ENCODE measurements at regions not wholly inside any gene's neighbourhood (a gene's known extent, or its start where the extent isn't known, plus 50 kb on each side); places are given as distances from the start of the nearest gene placed in this dataset.

DNA sequence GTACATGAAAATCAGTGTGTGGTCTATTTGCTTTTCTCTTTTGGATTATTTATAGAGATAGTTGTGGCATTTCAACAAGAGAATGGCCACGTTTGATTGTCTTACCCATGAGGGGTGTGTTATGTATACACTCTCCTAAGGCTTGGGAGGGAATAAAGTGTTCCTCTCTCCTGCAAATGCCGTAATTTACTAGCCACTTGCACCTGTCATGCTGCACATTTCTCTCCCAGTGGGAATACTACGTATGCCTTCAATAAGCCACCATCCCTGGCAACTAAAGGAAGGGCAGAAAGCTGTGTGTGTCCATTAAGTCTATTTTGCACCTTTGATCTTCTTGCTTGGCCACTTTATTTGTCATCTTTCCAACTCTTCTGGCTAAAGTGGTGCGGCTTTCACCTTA lies 541.2 kb downstream of the QKI start:
- DNase-seq (ENCODE audit: extremely low spot score): no peak
- ChIA-PET CTCF (interaction anchor here (1.0 to 1.4 kb wide), 4 partner anchors 9 to 116 kb away, joined by 3 to 7 read pairs (median 4); no protein-coding TSS in a partner anchor), POLR2A (no interaction called here)
- TF ChIP-seq L3MBTL2 (conservative IDR thresholded peaks at IDR 0.05): no peak
- no peak for TF ChIP-seq SUZ12 (IDR thresholded peaks at IDR 0.05)
- TF ChIP-seq BHLHE40 (IDR thresholded peaks at IDR 0.05; ENCODE audit: borderline replicate concordance): no peak
- TF ChIP-seq, protein P1, sequence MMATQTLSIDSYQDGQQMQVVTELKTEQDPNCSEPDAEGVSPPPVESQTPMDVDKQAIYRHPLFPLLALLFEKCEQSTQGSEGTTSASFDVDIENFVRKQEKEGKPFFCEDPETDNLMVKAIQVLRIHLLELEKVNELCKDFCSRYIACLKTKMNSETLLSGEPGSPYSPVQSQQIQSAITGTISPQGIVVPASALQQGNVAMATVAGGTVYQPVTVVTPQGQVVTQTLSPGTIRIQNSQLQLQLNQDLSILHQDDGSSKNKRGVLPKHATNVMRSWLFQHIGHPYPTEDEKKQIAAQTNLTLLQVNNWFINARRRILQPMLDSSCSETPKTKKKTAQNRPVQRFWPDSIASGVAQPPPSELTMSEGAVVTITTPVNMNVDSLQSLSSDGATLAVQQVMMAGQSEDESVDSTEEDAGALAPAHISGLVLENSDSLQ (IDR thresholded peaks at IDR 0.05): peak; percentile 64
- TF ChIP-seq FOXA1 (IDR thresholded peaks at IDR 0.05): no peak
- no peak for TF ChIP-seq HDGF (IDR thresholded peaks at IDR 0.05; ENCODE audit: borderline replicate concordance)
- no peak for TF ChIP-seq FOXM1 (IDR thresholded peaks at IDR 0.05; ENCODE audit: borderline replicate concordance)

GRCh38 chr6:163955096-163955495 lies 540.6 kb downstream of the QKI start:
- no peak for TF ChIP-seq ELF4 (IDR thresholded peaks at IDR 0.05)
- TF ChIP-seq BHLHE40 (IDR thresholded peaks at IDR 0.05; ENCODE audit: borderline replicate concordance): no peak
- TF ChIP-seq FOXA1 (IDR thresholded peaks at IDR 0.05): no peak
- no peak for TF ChIP-seq FOXM1 (IDR thresholded peaks at IDR 0.05; ENCODE audit: borderline replicate concordance)
- no peak for TF ChIP-seq LEF1 (IDR thresholded peaks at IDR 0.05; ENCODE audit: borderline replicate concordance)
- TF ChIP-seq, protein P1 (IDR thresholded peaks at IDR 0.05): no peak
- no peak for TF ChIP-seq FOXK2 (IDR thresholded peaks at IDR 0.05)
- no peak for TF ChIP-seq CTBP1 (IDR thresholded peaks at IDR 0.05; ENCODE audit: borderline replicate concordance)
- no peak for TF ChIP-seq ZNF384 (IDR thresholded peaks at IDR 0.05)
- TF ChIP-seq SP1 (IDR thresholded peaks at IDR 0.05): no peak
- TF ChIP-seq SUZ12 (IDR thresholded peaks at IDR 0.05): no peak
- no peak for TF ChIP-seq ARNT (IDR thresholded peaks at IDR 0.05)
- TF ChIP-seq TARDBP (IDR thresholded peaks at IDR 0.05): no peak
- CTCF ChIA-PET: interaction anchor here (1.4 kb wide), 1 partner anchor 116 kb away, joined by 3 read pairs; no protein-coding TSS in a partner anchor
- POLR2A ChIA-PET: no interaction called here
- DNase-seq (ENCODE audit: extremely low spot score): no peak

DNA sequence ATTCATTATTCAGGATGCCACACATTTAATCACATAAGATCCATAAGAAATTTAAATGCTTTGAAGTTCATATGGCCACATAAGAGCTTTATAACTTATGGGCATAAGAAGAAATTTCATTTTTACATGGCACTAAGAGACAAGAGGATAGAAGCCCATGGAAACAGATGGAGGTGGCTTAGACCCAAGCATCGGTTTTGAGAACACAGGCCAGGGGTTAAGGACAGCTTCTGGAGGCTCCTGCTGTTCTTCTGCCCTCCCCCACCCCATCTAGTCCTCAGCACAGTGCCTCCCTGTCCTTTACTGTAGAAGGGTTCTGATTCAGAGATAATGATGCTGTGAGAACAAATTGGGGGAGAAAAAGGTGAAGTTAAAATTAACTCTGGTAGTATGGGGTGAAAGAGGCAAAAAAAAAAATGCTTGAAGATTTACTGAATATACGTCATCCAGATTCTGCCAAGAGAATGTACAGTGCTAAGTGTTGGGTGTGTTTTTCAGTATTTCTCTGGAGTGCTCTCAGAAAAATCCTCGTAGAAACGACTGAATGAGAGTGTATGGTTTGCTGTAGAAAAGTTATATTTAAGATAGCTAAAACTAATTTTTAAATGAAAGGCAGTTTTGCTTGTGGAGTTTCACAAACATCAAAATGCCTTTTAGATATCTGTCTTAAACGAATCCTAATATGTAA lies 539.7 kb downstream of the QKI start:
- POLR2A ChIA-PET: no interaction called here
- TF ChIP-seq SP1 (IDR thresholded peaks at IDR 0.05) (no peak), L3MBTL2 (conservative IDR thresholded peaks at IDR 0.05) (no peak), LEF1 (IDR thresholded peaks at IDR 0.05; ENCODE audit: borderline replicate concordance) (no peak), CTBP1 (IDR thresholded peaks at IDR 0.05; ENCODE audit: borderline replicate concordance) (no peak), NFRKB (IDR thresholded peaks at IDR 0.05) (no peak), FOXK2 (IDR thresholded peaks at IDR 0.05) (no peak), FOXA1 (IDR thresholded peaks at IDR 0.05) (no peak)
- TF ChIP-seq, protein P1 (IDR thresholded peaks at IDR 0.05): no peak
- CTCF ChIA-PET: interaction anchor here (0.6 to 0.7 kb wide), 2 partner anchors 56 to 127 kb away, joined by 3 read pairs; no protein-coding TSS in a partner anchor
- DNase-seq (ENCODE audit: extremely low spot score): no peak

GRCh38 chr6:163952005-163952404 lies 537.5 kb downstream of the QKI start:
- CTCF ChIA-PET: interaction anchor here (0.7 kb wide), 1 partner anchor 400 kb away, joined by 5 read pairs; no protein-coding TSS in a partner anchor
- no peak for DNase-seq (ENCODE audit: extremely low spot score)
- TF ChIP-seq ELF4 (IDR thresholded peaks at IDR 0.05) (no peak), CTBP1 (IDR thresholded peaks at IDR 0.05; ENCODE audit: borderline replicate concordance) (no peak), ZNF384 (IDR thresholded peaks at IDR 0.05) (no peak), BHLHE40 (IDR thresholded peaks at IDR 0.05; ENCODE audit: borderline replicate concordance) (no peak), L3MBTL2 (conservative IDR thresholded peaks at IDR 0.05) (no peak), SP1 (IDR thresholded peaks at IDR 0.05) (no peak), HDGF (IDR thresholded peaks at IDR 0.05; ENCODE audit: borderline replicate concordance) (no peak), FOXA1 (IDR thresholded peaks at IDR 0.05) (no peak), LEF1 (IDR thresholded peaks at IDR 0.05; ENCODE audit: borderline replicate concordance) (no peak)
- TF ChIP-seq, protein P1 (IDR thresholded peaks at IDR 0.05): no peak
- POLR2A ChIA-PET: no interaction called here

- no peak for TF ChIP-seq SP1 (IDR thresholded peaks at IDR 0.05)
- TF ChIP-seq ARNT (IDR thresholded peaks at IDR 0.05): no peak
- TF ChIP-seq SUZ12 (IDR thresholded peaks at IDR 0.05): no peak
- no peak for TF ChIP-seq CTBP1 (IDR thresholded peaks at IDR 0.05; ENCODE audit: borderline replicate concordance)
- TF ChIP-seq HDGF (IDR thresholded peaks at IDR 0.05; ENCODE audit: borderline replicate concordance): no peak
- TF ChIP-seq L3MBTL2 (conservative IDR thresholded peaks at IDR 0.05): no peak
- no peak for TF ChIP-seq BHLHE40 (IDR thresholded peaks at IDR 0.05; ENCODE audit: borderline replicate concordance)
- TF ChIP-seq, protein P1 (IDR thresholded peaks at IDR 0.05): no peak
- CTCF ChIA-PET: no interaction called here
- DNase-seq (ENCODE audit: extremely low spot score): no peak
- POLR2A ChIA-PET: no interaction called here
These were observed 536.8 kb downstream of the QKI start for GRCh38 chr6:163951326-163951725.

All from HEK293T (cell line).